Eye (tissue), 1 donor: ENCODE measurements at regions not wholly inside any gene's neighbourhood (a gene's known extent, or its start where the extent isn't known, plus 50 kb on each side); places are given as distances from the start of the nearest gene placed in this dataset.

Experiments used
- DNase-seq: peaks from one replicate; pipeline ENCODE4 v3.0.0-alpha.2; 2015

DNA sequence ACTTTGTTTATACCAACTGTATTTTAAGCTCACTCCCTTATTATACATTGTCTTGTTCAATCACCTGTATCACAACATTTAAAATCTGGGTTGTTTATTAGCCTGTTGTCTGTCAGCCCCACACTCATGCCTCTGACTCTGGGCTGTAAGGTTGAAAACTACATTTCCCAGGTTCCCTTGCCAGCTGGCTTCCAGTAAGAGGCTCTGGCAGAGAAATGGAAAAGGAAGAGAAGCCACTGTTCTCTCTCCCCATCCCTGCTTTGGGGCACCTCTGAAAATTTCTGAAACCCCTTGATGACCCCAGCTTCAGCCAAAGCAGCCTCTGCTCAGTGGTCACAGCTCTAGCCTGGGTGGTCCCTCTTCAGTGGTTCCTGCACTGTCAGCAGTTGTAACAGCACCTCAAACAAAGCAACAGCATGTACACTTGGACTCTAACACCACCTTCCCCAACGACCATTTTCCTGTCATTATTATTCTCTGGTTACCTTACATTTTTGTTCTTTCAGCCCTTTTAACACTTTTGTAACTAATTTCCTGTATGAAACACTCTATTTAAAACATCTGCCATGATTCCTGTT, 108.9 kb upstream of the LGALSL start:
- DNase-seq, result peak; percentile 21

DNA sequence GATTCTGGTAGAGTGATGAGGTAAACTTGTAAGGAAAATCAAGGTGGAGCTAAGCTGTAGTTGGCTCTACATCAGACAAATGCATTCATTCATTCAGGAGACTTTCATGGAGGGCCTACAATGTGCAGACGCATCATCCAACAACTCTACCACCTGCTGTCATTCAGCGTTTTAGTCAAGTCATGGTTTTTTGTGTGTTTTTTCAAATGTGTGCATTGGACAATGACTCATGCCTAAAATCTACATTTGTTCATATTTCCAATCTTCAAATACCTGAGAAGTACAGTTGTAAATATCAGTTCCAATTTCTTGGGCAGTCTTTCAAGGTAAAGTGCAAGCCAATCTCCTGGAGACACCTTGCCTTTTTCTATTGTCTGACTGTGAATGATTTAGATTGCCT, 108.0 kb upstream of the LGALSL start:
- no peak for DNase-seq

DNA sequence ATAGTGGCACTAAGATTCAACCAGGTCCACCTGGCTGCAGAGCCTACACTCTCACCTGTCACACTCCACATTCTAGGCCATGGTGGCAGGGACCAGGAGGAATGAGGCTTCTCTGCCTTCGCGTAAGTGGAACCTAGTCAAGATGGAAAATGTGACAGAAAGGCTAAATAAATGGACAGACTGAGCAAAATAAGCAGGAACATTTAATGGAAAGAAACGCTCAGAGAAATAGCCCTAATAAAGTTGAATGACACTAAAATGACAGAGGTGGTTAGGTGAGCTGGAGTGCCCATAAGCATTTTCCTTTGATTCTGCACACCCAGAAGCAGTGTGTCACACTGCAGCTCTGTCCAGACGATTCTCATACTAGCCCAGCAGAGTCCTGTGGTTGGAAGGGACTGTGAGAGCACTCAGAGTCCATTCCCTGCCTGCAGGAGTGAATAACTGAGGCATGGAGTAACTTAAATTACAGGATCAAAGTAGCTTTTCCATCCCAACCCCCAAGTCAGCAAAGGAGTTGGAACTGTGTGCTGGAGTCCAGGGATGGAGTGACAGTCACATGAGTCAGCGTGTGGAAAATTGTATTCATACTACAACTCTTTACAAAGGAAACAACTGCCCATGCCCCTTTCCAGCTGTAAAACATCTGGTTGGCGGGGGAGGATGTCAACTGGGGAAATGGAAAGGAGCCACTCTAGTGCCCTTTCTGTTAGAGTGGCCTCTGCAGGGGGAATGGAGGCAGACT, 105.4 kb upstream of the LGALSL start:
- no peak for DNase-seq

- DNase-seq, result no peak
Observed at GRCh38 chr2:64349131-64349530, 104.8 kb upstream of the LGALSL start.

GRCh38 chr2:64350996-64351395, 103.0 kb upstream of the LGALSL start:
- no peak for DNase-seq

GRCh38 chr2:64352292-64352691, 101.7 kb upstream of the LGALSL start:
- DNase-seq, result no peak

DNA sequence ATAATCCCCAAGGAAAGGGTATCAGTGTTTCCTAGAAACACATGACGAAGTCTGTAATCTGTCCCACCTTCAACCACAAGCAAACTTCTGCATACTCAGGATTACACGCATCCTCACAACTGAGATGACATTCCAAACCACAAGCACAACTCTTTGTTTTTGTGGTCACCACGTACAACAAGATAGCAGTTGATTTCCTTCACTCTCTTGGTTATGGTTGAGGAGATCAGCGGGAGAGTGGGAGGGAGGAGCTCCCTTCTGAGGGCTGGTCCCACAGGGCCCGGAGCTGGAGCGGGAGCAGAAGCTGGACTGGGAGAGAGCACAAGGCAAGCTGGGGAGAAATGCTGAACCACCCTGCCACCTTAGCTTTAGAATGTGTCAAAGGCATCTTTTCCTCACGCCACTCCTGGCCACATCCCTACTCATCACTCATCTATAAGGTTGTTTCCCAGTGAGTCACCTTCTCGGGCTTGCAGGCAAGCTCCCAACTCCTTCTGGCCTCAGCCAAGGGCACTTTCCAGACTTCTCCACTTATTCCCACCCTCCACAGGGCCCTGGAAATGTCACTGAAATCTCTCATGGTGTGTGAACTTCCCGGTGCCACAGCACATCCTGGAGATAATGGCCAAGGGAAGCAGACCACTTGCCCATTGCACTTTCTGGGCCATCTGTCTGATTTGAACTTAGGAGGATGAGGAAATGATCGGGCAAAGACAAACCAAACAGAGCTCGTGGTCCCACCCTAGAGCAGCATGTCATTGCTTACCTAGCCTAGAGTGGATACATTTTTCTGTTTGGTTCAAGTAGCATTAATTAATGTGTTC, 98.9 kb upstream of the LGALSL start:
- DNase-seq, result no peak

DNA sequence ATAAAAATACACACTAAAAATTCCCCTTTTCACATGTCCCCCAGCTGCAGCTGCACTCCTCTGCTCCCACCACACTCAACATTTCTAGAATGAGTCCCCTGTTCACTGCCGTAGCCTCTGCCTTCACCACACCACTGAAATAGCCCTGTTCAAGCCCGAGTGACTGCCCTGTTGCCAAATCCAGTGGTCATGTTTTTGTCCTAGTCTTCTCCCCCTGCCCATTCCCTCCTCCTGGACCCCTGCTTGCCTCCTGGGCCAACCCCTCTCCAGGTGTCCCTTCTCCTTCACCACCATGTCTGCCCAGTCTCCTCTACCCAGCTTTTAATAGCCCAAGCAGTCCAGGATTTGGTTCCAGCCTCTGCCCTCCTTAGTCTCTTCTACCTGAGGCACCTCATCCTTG, 97.1 kb upstream of the LGALSL start:
- DNase-seq, result no peak

DNA sequence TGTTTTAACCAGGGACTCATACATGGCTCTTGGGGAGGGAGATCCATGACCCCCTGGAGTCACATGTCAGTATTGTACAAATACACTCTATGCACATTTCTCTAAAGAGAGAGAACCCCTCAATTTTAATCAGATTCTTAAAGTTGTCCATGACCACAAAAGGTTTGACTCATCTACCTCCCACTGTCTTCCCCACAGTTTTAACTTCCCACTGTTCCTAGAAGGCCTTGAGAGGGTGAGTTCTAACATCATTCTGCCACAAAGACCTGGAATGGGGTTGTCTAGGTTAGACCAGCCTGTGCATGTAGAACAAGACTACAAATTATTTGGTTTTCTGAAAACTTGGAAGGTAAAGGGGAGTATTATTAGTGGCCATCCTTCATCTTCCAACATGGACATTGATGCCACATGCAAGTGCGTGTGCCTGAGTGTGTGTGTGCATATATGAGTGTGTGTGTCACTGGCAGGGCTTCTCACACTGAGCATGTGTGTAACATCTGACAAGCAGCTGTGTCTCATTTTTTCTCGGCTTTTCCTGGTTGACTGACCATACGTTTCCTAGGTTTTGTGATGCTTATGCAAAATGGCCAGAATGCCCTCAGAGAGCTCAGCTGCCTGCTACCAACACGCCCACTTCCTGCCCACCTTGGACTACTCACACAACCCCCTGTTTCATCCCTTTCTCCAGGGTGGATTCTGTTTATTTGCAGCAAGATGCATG, 94.6 kb upstream of the LGALSL start:
- no peak for DNase-seq

DNA sequence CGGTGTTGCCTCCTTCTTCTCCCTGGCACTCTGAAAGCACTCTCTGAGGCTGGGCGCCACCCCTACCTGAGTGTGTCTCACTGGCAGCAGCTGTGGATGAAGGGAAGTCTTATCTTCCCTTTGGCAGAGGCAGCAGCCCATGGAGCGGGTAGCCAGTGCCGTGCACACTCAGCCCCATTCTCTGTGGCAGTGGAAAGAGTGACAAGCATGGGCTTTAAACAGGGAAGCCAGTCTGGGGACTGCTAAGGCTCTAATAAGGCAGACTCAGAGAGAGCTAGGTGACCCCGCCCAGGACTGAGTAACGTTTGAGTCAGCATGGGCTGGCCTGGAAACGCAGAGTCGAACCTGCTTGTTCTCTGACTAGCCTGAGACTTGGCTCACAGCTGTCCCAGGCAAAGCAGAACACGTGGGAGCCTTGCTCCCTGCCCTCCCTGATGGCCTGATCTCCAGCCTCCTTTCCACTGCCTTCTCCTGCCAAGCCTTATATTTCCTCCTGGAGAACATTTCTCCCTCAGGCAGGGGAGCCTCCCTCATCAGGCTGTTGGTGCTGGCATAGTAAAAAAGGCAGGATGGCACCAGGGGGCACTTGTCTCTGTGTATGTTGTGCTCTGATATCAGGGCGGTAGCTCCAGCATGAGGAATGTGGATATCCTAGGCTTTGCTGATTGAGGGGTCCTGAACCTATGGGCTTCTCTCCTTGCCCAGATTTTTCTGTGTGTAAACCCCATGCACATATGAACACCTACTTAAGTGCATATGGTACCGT, 93.9 kb upstream of the LGALSL start:
- peak; percentile 13 for DNase-seq

DNA sequence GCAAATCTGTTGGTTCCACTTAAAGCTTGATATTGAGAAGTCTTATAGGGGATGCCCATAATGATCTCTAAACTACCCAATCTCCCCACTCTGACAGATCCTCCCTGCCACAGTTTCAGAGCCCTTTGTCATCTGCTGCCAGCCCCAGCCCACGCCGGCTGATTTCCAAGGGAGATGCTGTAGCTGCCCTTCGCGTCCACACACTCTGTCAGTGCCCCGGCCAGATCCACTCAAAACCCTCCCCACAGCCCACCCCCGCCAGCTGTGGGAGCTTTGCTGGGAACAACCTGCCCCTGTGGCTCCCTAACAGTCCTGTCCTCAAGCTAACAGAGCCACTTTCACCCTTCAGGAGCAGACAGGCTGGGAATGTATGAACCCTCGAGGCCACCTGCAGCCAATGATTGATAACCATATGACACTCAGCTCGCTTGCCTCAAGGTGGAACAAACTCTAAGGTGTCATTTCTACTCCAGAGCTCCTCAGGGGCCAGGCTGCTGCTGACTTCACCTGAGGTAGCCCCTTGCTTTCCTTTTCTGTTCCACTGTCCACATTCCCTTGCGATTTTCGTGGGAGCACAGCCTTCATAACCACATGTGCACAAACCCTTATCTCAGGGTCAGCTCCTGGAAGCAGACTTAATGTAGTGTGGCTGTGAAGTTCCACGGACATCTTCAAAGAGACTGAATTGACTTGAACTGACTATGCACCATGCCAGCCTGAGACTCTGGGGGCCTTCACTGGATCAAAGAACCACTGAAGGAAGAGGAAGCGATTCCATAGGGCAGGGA, 92.6 kb upstream of the LGALSL start:
- DNase-seq, result no peak

- no peak for DNase-seq
Observed at GRCh38 chr2:64362562-64363026, 91.4 kb upstream of the LGALSL start.

GRCh38 chr2:64363140-64363539, 90.8 kb upstream of the LGALSL start:
- DNase-seq, result no peak

- no peak for DNase-seq
Observed at GRCh38 chr2:64363848-64364247, 90.1 kb upstream of the LGALSL start.

GRCh38 chr2:64367444-64368232, 86.3 kb upstream of the LGALSL start:
- no peak for DNase-seq

GRCh38 chr2:64369706-64370105, 84.3 kb upstream of the LGALSL start:
- DNase-seq, result no peak

DNA sequence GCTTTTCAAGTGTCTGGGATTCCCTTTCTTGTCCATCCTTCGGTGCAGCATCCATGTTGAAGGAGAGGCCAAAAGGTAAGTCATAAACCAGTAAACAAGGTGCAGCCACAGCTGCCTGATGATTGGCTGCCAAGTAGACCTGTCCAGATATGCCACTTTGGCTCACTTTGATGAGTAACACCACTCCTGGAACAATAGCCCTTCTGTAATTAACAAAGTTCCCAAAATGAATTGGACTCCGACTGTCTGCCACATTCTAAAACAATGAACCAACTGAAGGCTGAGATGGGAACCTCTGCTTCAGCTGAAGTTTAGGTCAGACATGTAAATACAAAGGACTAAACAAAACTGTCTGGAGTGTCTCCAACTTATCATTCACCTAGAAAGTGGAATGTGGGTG, 82.2 kb upstream of the LGALSL start:
- no peak for DNase-seq

DNA sequence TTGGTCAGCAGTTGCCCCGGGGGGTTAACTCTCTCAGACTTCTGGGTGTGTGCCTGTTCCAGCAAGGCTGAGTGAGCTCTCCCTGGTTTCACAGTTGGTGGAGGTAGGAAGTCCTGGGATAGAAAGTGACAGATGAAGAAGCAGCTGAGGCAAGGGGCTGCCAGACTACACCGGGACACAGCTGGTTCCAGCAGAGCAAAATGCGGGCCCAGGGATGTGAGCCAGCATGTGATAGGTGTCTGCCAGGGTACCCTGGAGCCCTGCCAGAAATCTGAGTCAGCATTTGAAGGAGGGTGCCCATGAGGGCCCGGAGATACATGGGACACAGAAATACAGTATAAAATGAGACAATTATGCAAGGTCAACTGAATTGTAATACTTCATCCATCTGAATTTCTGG, 79.3 kb upstream of the LGALSL start:
- DNase-seq, result no peak

DNA sequence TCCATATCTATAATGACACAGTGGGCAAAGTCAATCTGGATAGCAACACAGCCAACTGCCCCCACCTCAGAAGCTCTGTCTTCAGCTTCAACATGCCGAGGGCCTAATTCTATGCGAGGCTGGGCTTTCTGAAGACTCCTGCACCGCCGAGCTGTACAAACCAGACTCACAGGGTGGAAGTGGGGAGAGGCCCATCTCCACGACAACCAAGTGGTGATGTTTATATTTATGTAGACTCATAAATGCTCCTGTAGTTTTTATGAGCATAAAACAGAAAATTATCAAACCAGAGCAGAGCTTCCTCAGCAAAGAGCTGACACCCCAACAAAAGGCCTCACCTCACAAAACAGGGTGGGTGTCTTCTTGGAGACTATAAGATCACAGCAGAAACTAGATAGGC, 77.0 kb upstream of the LGALSL start:
- no peak for DNase-seq

DNA sequence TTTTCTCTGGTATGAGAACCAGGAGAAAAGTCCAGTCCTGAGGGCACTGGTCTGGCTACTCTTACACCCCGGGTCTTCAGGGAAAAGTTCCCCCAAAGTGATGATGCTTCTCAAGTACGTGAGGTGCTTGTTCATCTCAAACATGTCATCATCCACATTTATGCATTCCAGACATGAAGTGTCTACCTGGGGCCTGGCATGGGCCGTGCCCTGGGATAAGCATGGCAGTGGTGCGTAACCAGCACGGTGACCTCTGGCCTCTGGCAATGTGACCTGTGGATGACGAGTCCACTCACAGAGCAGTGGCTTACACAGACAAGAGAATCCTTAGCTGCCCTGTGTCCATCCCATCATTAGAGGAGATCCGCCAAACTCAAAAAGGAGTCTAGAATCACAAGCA, 74.8 kb upstream of the LGALSL start:
- no peak for DNase-seq
